Transverse colon (tissue), 4 donors: ENCODE measurements at regions not wholly inside any gene's neighbourhood (a gene's known extent, or its start where the extent isn't known, plus 50 kb on each side); places are given as distances from the start of the nearest gene placed in this dataset.

Experiments used
- DNase-seq: peaks from one replicate; pipeline ENCODE4 v3.0.0-alpha.2; 2019
- H3K27ac ChIP-seq, 4 donors: fragments of 200-600 bp; sonication (generic); 2 replicates each; pipeline ENCODE4 v1.5.1; 2016 to 2018; ENCODE audit warnings: inconsistent platforms in 4 of 4
- H3K27me3 ChIP-seq: fragments of 200-600 bp; sonication (generic); 2 replicates; pipeline ENCODE4 v1.5.1; 2017; ENCODE audit warnings: inconsistent platforms
- H3K36me3 ChIP-seq, 4 donors: fragments of 200-600 bp; sonication (generic); 2 replicates each; pipeline ENCODE4 v1.5.1; 2017 to 2019; ENCODE audit warnings: inconsistent platforms in 4 of 4
- H3K4me1 ChIP-seq, 4 donors: fragments of 200-600 bp; sonication (generic); 2 replicates each; pipeline ENCODE4 v1.5.1; 2017 to 2020; ENCODE audit warnings: inconsistent platforms in 4 of 4
- H3K4me3 ChIP-seq, 4 donors: fragments of 200-600 bp; sonication (generic); 1 replicate in 1 of 4; 2 replicates in 3 of 4; pipeline versions ENCODE4 v1.5.1 to v1.6.1; 2017 to 2019; ENCODE audit warnings: inconsistent platforms in 4 of 4
- H3K9me3 ChIP-seq, 2 donors: fragments of 200-600 bp; sonication (generic); 2 replicates each; pipeline ENCODE4 v1.5.1; 2017 to 2019; ENCODE audit warnings: inconsistent platforms in 2 of 2
- CTCF ChIP-seq, 5 experiments: fragments of 200-600 bp in 3 of 5; fragments of 450-650 bp in 2 of 5; sonication (generic) in 3 of 5; IDR thresholded peaks; 1 replicate in 2 of 5; 2 replicates in 3 of 5; pipeline ENCODE4 v1.5.1; 2016 to 2017; ENCODE audit warnings: antibody characterized with exemption in 5 of 5, inconsistent platforms in 3 of 5, mild to moderate bottlenecking in 2 of 5, moderate library complexity in 1 of 5
- EP300 ChIP-seq: sonication (generic); formaldehyde crosslinking; IDR thresholded peaks from one replicate; pipeline ENCODE4 v1.6.1; 2017; ENCODE audit warnings: antibody characterized with exemption, low read depth
- POLR2A ChIP-seq: fragments of 450-650 bp; IDR thresholded peaks from one replicate; pipeline ENCODE4 v1.6.1; 2016; ENCODE audit warnings: antibody characterized with exemption, mild to moderate bottlenecking, moderate library complexity
- POLR2AphosphoS5 ChIP-seq, 3 donors: sonication (generic); formaldehyde crosslinking; IDR thresholded peaks; one replicate each; pipeline ENCODE4 v1.6.1; 2016; ENCODE audit warnings: antibody characterized with exemption in 3 of 3
- WGBS, 2 donors: methylation state at CpG; one replicate each; pipeline ENCODE4 v1.1.5; 2018; ENCODE audit warnings: low coverage in 1 of 2; 5-methylcytosine and 5-hydroxymethylcytosine counted together
- in situ Hi-C, 4 donors: fragments of 200-750 bp; cut with MboI; loops; one replicate each; pipeline versions ENCODE4 v1.15.0 to v1.15.1; 2017; ENCODE audit warnings: low sequenced_read_pairs in 3 of 4, low pct_ligation_motif_present in 1 of 4, low pct_unique_long_range_greater_than_20kb in 1 of 4
- intact Hi-C: fragments of 100-400 bp; cut with DNase I; formaldehyde crosslinking; loops from one replicate; pipeline ENCODE4 v1.15.1; 2023; ENCODE audit warnings: low total_unique reads

- in situ Hi-C loops = no loop called here
- 54 to 65% methylated on average over 7 of the region's 7 CpGs for WGBS, 2 donors
- H3K36me3 ChIP-seq = no peaks in the 10 kb centered on the region
- no peak overlapping the region for H3K27ac ChIP-seq
- H3K27me3 ChIP-seq = no peaks in the 10 kb centered on the region
- DNase-seq = no peak
- H3K4me3 ChIP-seq = no peak overlapping the region
- intact Hi-C loops = no loop called here
- TF ChIP-seq EP300 = no peak
- no peak for TF ChIP-seq POLR2AphosphoS5 (IDR thresholded peaks at IDR 0.05)
- TF ChIP-seq CTCF (IDR thresholded peaks at IDR 0.05) = no peak
- no peak for TF ChIP-seq POLR2A
- no peaks in the 10 kb centered on the region for H3K9me3 ChIP-seq
- H3K4me1 ChIP-seq = peaks cover 0 to 6% (median 0%) of the 10 kb centered on the region in 4 donors
Measured at GRCh38 chr7:33764752-33765451, 140.4 kb upstream of the BMPER start.

- Histone ChIP-seq H3K36me3 (no peaks in the 10 kb centered on the region), H3K27ac (no peak overlapping the region), H3K4me1 (peaks cover 0 to 6% (median 0%) of the 10 kb centered on the region in 4 donors), H3K27me3 (no peaks in the 10 kb centered on the region), H3K4me3 (no peak overlapping the region), H3K9me3 (no peaks in the 10 kb centered on the region)
- in situ Hi-C loops (no loop called here), intact Hi-C loops (no loop called here)
- DNase-seq = no peak
- TF ChIP-seq POLR2AphosphoS5 (IDR thresholded peaks at IDR 0.05) (no peak), CTCF (IDR thresholded peaks at IDR 0.05) (no peak), EP300 (no peak), POLR2A (no peak)
- WGBS, 2 donors = 0 to 43% methylated on average over 1 of the region's 1 CpG
Measured at GRCh38 chr7:33766405-33766804, 138.9 kb upstream of the BMPER start.

- peaks cover 0 to 6% (median 0%) of the 10 kb centered on the region in 4 donors for H3K4me1 ChIP-seq
- intact Hi-C loops = no loop called here
- DNase-seq = no peak
- no peak overlapping the region for H3K4me3 ChIP-seq
- H3K9me3 ChIP-seq = no peaks in the 10 kb centered on the region
- in situ Hi-C loops = no loop called here
- H3K27ac ChIP-seq = no peak overlapping the region
- 80 to 89% methylated on average over 1 of the region's 1 CpG for WGBS, 2 donors
- H3K36me3 ChIP-seq = no peaks in the 10 kb centered on the region
- H3K27me3 ChIP-seq = no peaks in the 10 kb centered on the region
- TF ChIP-seq POLR2AphosphoS5 (IDR thresholded peaks at IDR 0.05) (no peak), POLR2A (no peak), CTCF (IDR thresholded peaks at IDR 0.05) (no peak), EP300 (no peak)
Measured at GRCh38 chr7:33769930-33770329, 135.4 kb upstream of the BMPER start.

GRCh38 chr7:33770576-33770975 is 134.8 kb upstream of the BMPER start:
- Histone ChIP-seq H3K36me3 (no peaks in the 10 kb centered on the region), H3K9me3 (no peaks in the 10 kb centered on the region), H3K27me3 (no peaks in the 10 kb centered on the region), H3K4me1 (peaks cover 0 to 12% (median 0%) of the 10 kb centered on the region in 4 donors), H3K4me3 (no peak overlapping the region), H3K27ac (no peak overlapping the region)
- in situ Hi-C loops = no loop called here
- TF ChIP-seq POLR2AphosphoS5 (IDR thresholded peaks at IDR 0.05) (no peak), CTCF (IDR thresholded peaks at IDR 0.05) (no peak), POLR2A (no peak), EP300 (no peak)
- 86 to 96% methylated on average over 4 of the region's 4 CpGs for WGBS, 2 donors
- DNase-seq = no peak
- intact Hi-C loops = no loop called here
